ENCODE measurements at regions not wholly inside any gene's neighbourhood (a gene's known extent, or its start where the extent isn't known, plus 50 kb on each side); places are given as distances from the start of the nearest gene placed in this dataset.

- TF ChIP-seq HIC1 (tag by site-specific recombination; IDR thresholded peaks at IDR 0.05) = no peak
- no peak for TF ChIP-seq TCF7L2 (IDR thresholded peaks at IDR 0.05; ENCODE audit: borderline replicate concordance, low read depth, low read length)
- no peak for TF ChIP-seq ZNF660 (tag by site-specific recombination; IDR thresholded peaks at IDR 0.05)
- no peak for TF ChIP-seq BCL11B (tag by site-specific recombination; IDR thresholded peaks at IDR 0.05; ENCODE audit: low read depth)
- no peak for TF ChIP-seq ZNF398 (tag by site-specific recombination; IDR thresholded peaks at IDR 0.05)
- TF ChIP-seq ZBTB48 (tag by site-specific recombination; IDR thresholded peaks at IDR 0.05) = peak; percentile 34; the same call in 1 of the 2 replicates
- TF ChIP-seq BCL6B (tag by site-specific recombination; IDR thresholded peaks at IDR 0.05) = no peak
- no peak for TF ChIP-seq RBAK (tag by site-specific recombination; IDR thresholded peaks at IDR 0.05)
These were observed 198.1 kb downstream of the GADD45G start (continued) for GRCh38 chr9:89802781-89803355.

- CTCF ChIA-PET = interaction anchor here (0.7 kb wide), 1 partner anchor 14 kb away, joined by 3 read pairs; no protein-coding TSS in a partner anchor
- H3K4me3 ChIP-seq (ENCODE audit: low read depth, low read length) = no peak overlapping the region
- no peaks in the 10 kb centered on the region for H3K4me1 ChIP-seq (ENCODE audit: control insufficient read depth, insufficient read depth, low read length)
- no peak for TF ChIP-seq ZSCAN18 (tag by site-specific recombination; IDR thresholded peaks at IDR 0.05)
- TF ChIP-seq REPIN1 (tag by site-specific recombination; IDR thresholded peaks at IDR 0.05; ENCODE audit: low read depth) = no peak
- TF ChIP-seq ZBTB7A (tag by site-specific recombination; IDR thresholded peaks at IDR 0.05; ENCODE audit: low read depth) = no peak
- TF ChIP-seq RBAK (tag by site-specific recombination; IDR thresholded peaks at IDR 0.05) = no peak
- no peak for TF ChIP-seq WT1 (tag by site-specific recombination; IDR thresholded peaks at IDR 0.05)
- no peak for TF ChIP-seq ZSCAN23 (tag by site-specific recombination; IDR thresholded peaks at IDR 0.05)
- TF ChIP-seq HOXC10 (CRISPR knock-in tag; IDR thresholded peaks at IDR 0.05) = no peak
- no peaks in the 10 kb centered on the region for H3K36me3 ChIP-seq (ENCODE audit: control insufficient read depth in 2 of 2, insufficient read depth in 1 of 2, low read length in 2 of 2)
- POLR2A ChIA-PET = no interaction called here
- no peaks in the 10 kb centered on the region for H3K9me3 ChIP-seq (ENCODE audit: control insufficient read depth, insufficient read depth, low read depth, low read length)
- H3K27ac ChIP-seq (ENCODE audit: extremely low read depth, low read depth, low read length) = no peak overlapping the region
These were observed 198.6 kb downstream of the GADD45G start for GRCh38 chr9:89803403-89803802.

- Histone ChIP-seq H3K9me3 (ENCODE audit: control insufficient read depth, insufficient read depth, low read depth, low read length) (no peaks in the 10 kb centered on the region), H3K4me3 (ENCODE audit: low read depth, low read length) (no peak overlapping the region), H3K27ac (ENCODE audit: extremely low read depth, low read depth, low read length) (no peak overlapping the region), H3K36me3 (ENCODE audit: control insufficient read depth in 2 of 2, insufficient read depth in 1 of 2, low read length in 2 of 2) (no peaks in the 10 kb centered on the region), H3K4me1 (ENCODE audit: control insufficient read depth, insufficient read depth, low read length) (no peaks in the 10 kb centered on the region)
- ChIA-PET CTCF (interaction anchor here (0.6 to 1.0 kb wide), 4 partner anchors 15 to 200 kb away, joined by 3 read pairs; partner anchors contain the start of gene GADD45G), POLR2A (no interaction called here)
- TF ChIP-seq ZNF596 (tag by site-specific recombination; IDR thresholded peaks at IDR 0.05) (no peak), ZNF530 (tag by site-specific recombination; IDR thresholded peaks at IDR 0.05; ENCODE audit: low read depth) (no peak), ZBTB21 (tag by site-specific recombination; IDR thresholded peaks at IDR 0.05) (no peak), MZF1 (tag by site-specific recombination; IDR thresholded peaks at IDR 0.05; ENCODE audit: borderline replicate concordance) (no peak), ZNF19 (tag by site-specific recombination; IDR thresholded peaks at IDR 0.05; ENCODE audit: low read depth) (no peak), ZSCAN18 (tag by site-specific recombination; IDR thresholded peaks at IDR 0.05) (no peak), KLF10 (tag by site-specific recombination; IDR thresholded peaks at IDR 0.05) (no peak), ZNF792 (tag by site-specific recombination; IDR thresholded peaks at IDR 0.05) (no peak), BCL6B (tag by site-specific recombination; IDR thresholded peaks at IDR 0.05) (no peak), HOXC10 (CRISPR knock-in tag; IDR thresholded peaks at IDR 0.05) (no peak)
These were observed 200.1 kb downstream of the GADD45G start for GRCh38 chr9:89804766-89805531.
